ENCODE measurements at regions not wholly inside any gene's neighbourhood (a gene's known extent, or its start where the extent isn't known, plus 50 kb on each side); places are given as distances from the start of the nearest gene placed in this dataset.

- TF ChIP-seq CTCF (IDR thresholded peaks at IDR 0.05) (no peak), POLR2A (IDR thresholded peaks at IDR 0.05) (no peak), POLR2AphosphoS5 (IDR thresholded peaks at IDR 0.05; ENCODE audit: insufficient read depth in 1 of 2, low read depth in 1 of 2) (no peak)
Measured at GRCh38 chr15:100807028-100807427, 72.6 kb upstream of the ALDH1A3 start.

Data from vagina (tissue), 2 donors.